ENCODE measurements at regions not wholly inside any gene's neighbourhood (a gene's known extent, or its start where the extent isn't known, plus 50 kb on each side); places are given as distances from the start of the nearest gene placed in this dataset.

DNA sequence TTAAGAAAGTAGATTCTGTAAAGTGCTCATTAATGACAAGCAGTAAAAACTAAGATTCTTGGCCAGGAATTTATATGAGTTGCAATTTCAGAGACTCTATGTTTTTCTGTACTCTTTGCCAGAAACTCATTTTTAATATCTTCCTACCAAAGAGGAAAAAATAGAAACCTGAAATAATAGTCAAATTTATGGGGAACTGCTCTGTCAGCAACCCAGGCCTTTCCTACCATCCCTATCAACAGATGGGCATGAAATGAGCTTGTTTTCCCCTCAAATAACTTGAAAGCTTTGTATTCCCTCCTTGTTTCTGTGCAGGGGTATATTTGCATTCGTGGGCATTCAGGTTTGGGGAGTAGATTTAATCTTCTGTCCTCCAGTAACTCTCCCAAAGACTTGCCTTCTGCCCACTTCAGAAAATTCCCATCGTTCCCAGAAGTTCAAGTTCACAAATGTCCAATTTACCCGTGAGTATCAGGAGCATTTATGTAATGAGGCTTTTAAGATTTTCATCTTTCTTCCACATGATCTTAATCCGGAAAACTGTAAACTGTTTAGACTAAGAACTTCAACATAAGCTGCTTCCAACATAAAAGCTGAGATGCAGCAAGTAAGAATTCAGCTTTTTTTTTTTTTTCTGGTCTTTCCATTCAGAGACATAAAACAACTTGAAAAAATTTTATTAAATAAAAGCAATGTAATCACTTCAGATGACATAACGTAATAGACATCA, 363.1 kb downstream of the EFNB2 start:
- TF ChIP-seq YY1 (IDR thresholded peaks at IDR 0.05; ENCODE audit: insufficient read depth, insufficient read length) (no peak), ZNF274 (IDR thresholded peaks at IDR 0.05; ENCODE audit: low read depth, low read length) (no peak), SUZ12 (IDR thresholded peaks at IDR 0.05; ENCODE audit: extremely low read depth, insufficient read depth, insufficient read length) (no peak)
